ENCODE measurements at regions not wholly inside any gene's neighbourhood (a gene's known extent, or its start where the extent isn't known, plus 50 kb on each side); places are given as distances from the start of the nearest gene placed in this dataset.

GRCh38 chr4:123891881-123892280 lies 495.3 kb downstream of the SPRY1 start:
- Histone ChIP-seq H3F3A (ENCODE audit: insufficient read depth, low read length, poor library complexity, severe bottlenecking) (no peaks in the 10 kb centered on the region), H3K4me2 (ENCODE audit: low read length) (no peak overlapping the region), H3K79me2 (replicated peaks; ENCODE audit: insufficient read depth, low read length) (no peaks in the 10 kb centered on the region), H3K9me3 (ENCODE audit: low read length) (no peaks in the 10 kb centered on the region), H3K27me3 (ENCODE audit: insufficient read depth, low read depth, low read length) (no peaks in the 10 kb centered on the region), H3K9ac (ENCODE audit: low read length) (no peak overlapping the region), H2AFZ (ENCODE audit: low read depth, low read length) (no peak overlapping the region), H3K36me3 (ENCODE audit: insufficient read depth, low read length) (no peaks in the 10 kb centered on the region), H3K27ac (ENCODE audit: low read length) (no peak overlapping the region), H3K4me3 (ENCODE audit: low read length) (no peak overlapping the region), H3K9me2 (ENCODE audit: insufficient read depth, low read length) (no peaks in the 10 kb centered on the region), H4K20me1 (ENCODE audit: insufficient read depth) (no peaks in the 10 kb centered on the region)
- TF ChIP-seq SMC3 (conservative IDR thresholded peaks at IDR 0.05; ENCODE audit: poor library complexity) (no peak), EP300 (conservative IDR thresholded peaks at IDR 0.05; ENCODE audit: poor library complexity, severe bottlenecking) (no peak), EZH2 (IDR thresholded peaks at IDR 0.05; ENCODE audit: borderline replicate concordance, insufficient read depth, low read length, poor library complexity, severe bottlenecking) (no peak), MXI1 (conservative IDR thresholded peaks at IDR 0.05; ENCODE audit: poor library complexity, severe bottlenecking) (no peak), RAD21 (conservative IDR thresholded peaks at IDR 0.05) (no peak), TAF1 (IDR thresholded peaks at IDR 0.05; ENCODE audit: low read depth) (no peak), POLR2AphosphoS5 (IDR thresholded peaks at IDR 0.05) (no peak)
- TF ChIP-seq, protein P1, sequence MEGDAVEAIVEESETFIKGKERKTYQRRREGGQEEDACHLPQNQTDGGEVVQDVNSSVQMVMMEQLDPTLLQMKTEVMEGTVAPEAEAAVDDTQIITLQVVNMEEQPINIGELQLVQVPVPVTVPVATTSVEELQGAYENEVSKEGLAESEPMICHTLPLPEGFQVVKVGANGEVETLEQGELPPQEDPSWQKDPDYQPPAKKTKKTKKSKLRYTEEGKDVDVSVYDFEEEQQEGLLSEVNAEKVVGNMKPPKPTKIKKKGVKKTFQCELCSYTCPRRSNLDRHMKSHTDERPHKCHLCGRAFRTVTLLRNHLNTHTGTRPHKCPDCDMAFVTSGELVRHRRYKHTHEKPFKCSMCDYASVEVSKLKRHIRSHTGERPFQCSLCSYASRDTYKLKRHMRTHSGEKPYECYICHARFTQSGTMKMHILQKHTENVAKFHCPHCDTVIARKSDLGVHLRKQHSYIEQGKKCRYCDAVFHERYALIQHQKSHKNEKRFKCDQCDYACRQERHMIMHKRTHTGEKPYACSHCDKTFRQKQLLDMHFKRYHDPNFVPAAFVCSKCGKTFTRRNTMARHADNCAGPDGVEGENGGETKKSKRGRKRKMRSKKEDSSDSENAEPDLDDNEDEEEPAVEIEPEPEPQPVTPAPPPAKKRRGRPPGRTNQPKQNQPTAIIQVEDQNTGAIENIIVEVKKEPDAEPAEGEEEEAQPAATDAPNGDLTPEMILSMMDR (IDR thresholded peaks at IDR 0.05; ENCODE audit: poor library complexity, severe bottlenecking), result no peak
- TF ChIP-seq, protein P2, sequence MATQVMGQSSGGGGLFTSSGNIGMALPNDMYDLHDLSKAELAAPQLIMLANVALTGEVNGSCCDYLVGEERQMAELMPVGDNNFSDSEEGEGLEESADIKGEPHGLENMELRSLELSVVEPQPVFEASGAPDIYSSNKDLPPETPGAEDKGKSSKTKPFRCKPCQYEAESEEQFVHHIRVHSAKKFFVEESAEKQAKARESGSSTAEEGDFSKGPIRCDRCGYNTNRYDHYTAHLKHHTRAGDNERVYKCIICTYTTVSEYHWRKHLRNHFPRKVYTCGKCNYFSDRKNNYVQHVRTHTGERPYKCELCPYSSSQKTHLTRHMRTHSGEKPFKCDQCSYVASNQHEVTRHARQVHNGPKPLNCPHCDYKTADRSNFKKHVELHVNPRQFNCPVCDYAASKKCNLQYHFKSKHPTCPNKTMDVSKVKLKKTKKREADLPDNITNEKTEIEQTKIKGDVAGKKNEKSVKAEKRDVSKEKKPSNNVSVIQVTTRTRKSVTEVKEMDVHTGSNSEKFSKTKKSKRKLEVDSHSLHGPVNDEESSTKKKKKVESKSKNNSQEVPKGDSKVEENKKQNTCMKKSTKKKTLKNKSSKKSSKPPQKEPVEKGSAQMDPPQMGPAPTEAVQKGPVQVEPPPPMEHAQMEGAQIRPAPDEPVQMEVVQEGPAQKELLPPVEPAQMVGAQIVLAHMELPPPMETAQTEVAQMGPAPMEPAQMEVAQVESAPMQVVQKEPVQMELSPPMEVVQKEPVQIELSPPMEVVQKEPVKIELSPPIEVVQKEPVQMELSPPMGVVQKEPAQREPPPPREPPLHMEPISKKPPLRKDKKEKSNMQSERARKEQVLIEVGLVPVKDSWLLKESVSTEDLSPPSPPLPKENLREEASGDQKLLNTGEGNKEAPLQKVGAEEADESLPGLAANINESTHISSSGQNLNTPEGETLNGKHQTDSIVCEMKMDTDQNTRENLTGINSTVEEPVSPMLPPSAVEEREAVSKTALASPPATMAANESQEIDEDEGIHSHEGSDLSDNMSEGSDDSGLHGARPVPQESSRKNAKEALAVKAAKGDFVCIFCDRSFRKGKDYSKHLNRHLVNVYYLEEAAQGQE (IDR thresholded peaks at IDR 0.05; ENCODE audit: borderline replicate concordance), result no peak

GRCh38 chr4:123892368-123892976 lies 495.9 kb downstream of the SPRY1 start:
- Histone ChIP-seq H3K9me2 (ENCODE audit: insufficient read depth, low read length) (no peaks in the 10 kb centered on the region), H3K27ac (ENCODE audit: low read length) (no peak overlapping the region), H4K20me1 (ENCODE audit: insufficient read depth) (no peaks in the 10 kb centered on the region), H3K4me3 (ENCODE audit: low read length) (no peak overlapping the region), H3K4me2 (ENCODE audit: low read length) (no peak overlapping the region), H3F3A (ENCODE audit: insufficient read depth, low read length, poor library complexity, severe bottlenecking) (no peaks in the 10 kb centered on the region), H3K27me3 (ENCODE audit: insufficient read depth, low read depth, low read length) (no peaks in the 10 kb centered on the region), H3K9me3 (ENCODE audit: low read length) (no peaks in the 10 kb centered on the region), H3K36me3 (ENCODE audit: insufficient read depth, low read length) (no peaks in the 10 kb centered on the region), H2AFZ (ENCODE audit: low read depth, low read length) (no peak overlapping the region), H3K79me2 (replicated peaks; ENCODE audit: insufficient read depth, low read length) (no peaks in the 10 kb centered on the region), H3K9ac (ENCODE audit: low read length) (no peak overlapping the region)
- TF ChIP-seq MXI1 (conservative IDR thresholded peaks at IDR 0.05; ENCODE audit: poor library complexity, severe bottlenecking) (no peak), SMC3 (conservative IDR thresholded peaks at IDR 0.05; ENCODE audit: poor library complexity) (no peak)
- TF ChIP-seq, protein P1 (IDR thresholded peaks at IDR 0.05; ENCODE audit: poor library complexity, severe bottlenecking), result no peak

All from neural cell (in vitro differentiated cells).